Endothelial cell (in vitro differentiated cells): ENCODE measurements at regions not wholly inside any gene's neighbourhood (a gene's known extent, or its start where the extent isn't known, plus 50 kb on each side); places are given as distances from the start of the nearest gene placed in this dataset.

Source experiments
- DNase-seq: peaks from one replicate; pipeline ENCODE4 v3.0.0; 2021; ENCODE audit warnings: low spot score
- H3K27ac Mint-ChIP-seq: one replicate; pipeline ENCODE4 v1.8.0; 2021; ENCODE audit warnings: mixed read lengths, inconsistent platforms; ENCODE audit not compliant: unreplicated experiment
- H3K27me3 Mint-ChIP-seq: one replicate; pipeline ENCODE4 v1.8.0; 2021; ENCODE audit warnings: mild to moderate bottlenecking, moderate library complexity, mixed read lengths, inconsistent platforms; ENCODE audit not compliant: unreplicated experiment
- H3K36me3 Mint-ChIP-seq: one replicate; pipeline ENCODE4 v1.8.0; 2021; ENCODE audit warnings: mild to moderate bottlenecking, low read depth, mixed read lengths, inconsistent platforms; ENCODE audit not compliant: unreplicated experiment
- H3K4me1 Mint-ChIP-seq: one replicate; pipeline ENCODE4 v1.8.0; 2021; ENCODE audit warnings: mild to moderate bottlenecking, mixed read lengths, inconsistent platforms; ENCODE audit not compliant: unreplicated experiment
- H3K4me3 Mint-ChIP-seq: one replicate; pipeline ENCODE4 v1.8.0; 2021; ENCODE audit warnings: mild to moderate bottlenecking, mixed read lengths, inconsistent platforms; ENCODE audit not compliant: unreplicated experiment
- H3K9me3 Mint-ChIP-seq: one replicate; pipeline ENCODE4 v1.8.0; 2021; ENCODE audit warnings: mixed read lengths, inconsistent platforms; ENCODE audit not compliant: unreplicated experiment
- TF ChIP-seq, protein P1 (sequence below): fragments of 200-600 bp; sonication (generic); IDR thresholded peaks from one replicate; pipeline ENCODE4 v1.5.0; 2021; ENCODE audit warnings: antibody characterized with exemption; ENCODE audit not compliant: unreplicated experiment

DNA sequence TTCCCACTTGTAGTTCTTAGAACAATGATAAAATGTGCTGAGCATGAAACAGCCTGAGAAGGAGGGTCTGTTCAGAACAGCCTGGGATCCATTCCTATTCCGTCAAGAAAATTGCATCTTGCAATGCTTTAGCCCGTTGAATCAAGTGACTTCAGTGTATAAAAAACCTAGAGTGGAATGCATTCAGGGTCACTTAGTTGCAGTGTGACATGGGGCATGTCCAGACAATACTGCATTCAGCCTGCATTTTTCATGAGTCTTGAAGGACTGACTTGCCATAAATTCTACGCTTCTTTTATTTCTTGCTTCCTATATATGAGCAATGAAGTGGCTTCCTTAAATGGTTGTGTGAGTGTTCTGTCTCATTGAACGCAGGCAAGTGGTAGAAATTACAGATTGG lies 758.3 kb upstream of the COBL start:
- H3K4me3 Mint-ChIP-seq = no peak overlapping the region
- TF ChIP-seq, protein P1, sequence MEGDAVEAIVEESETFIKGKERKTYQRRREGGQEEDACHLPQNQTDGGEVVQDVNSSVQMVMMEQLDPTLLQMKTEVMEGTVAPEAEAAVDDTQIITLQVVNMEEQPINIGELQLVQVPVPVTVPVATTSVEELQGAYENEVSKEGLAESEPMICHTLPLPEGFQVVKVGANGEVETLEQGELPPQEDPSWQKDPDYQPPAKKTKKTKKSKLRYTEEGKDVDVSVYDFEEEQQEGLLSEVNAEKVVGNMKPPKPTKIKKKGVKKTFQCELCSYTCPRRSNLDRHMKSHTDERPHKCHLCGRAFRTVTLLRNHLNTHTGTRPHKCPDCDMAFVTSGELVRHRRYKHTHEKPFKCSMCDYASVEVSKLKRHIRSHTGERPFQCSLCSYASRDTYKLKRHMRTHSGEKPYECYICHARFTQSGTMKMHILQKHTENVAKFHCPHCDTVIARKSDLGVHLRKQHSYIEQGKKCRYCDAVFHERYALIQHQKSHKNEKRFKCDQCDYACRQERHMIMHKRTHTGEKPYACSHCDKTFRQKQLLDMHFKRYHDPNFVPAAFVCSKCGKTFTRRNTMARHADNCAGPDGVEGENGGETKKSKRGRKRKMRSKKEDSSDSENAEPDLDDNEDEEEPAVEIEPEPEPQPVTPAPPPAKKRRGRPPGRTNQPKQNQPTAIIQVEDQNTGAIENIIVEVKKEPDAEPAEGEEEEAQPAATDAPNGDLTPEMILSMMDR = no peak
- no peak for DNase-seq
- no peaks in the 10 kb centered on the region for H3K36me3 Mint-ChIP-seq
- H3K27ac Mint-ChIP-seq = no peak overlapping the region
- no peaks in the 10 kb centered on the region for H3K9me3 Mint-ChIP-seq
- H3K4me1 Mint-ChIP-seq = no peaks in the 10 kb centered on the region
- no peaks in the 10 kb centered on the region for H3K27me3 Mint-ChIP-seq

DNA sequence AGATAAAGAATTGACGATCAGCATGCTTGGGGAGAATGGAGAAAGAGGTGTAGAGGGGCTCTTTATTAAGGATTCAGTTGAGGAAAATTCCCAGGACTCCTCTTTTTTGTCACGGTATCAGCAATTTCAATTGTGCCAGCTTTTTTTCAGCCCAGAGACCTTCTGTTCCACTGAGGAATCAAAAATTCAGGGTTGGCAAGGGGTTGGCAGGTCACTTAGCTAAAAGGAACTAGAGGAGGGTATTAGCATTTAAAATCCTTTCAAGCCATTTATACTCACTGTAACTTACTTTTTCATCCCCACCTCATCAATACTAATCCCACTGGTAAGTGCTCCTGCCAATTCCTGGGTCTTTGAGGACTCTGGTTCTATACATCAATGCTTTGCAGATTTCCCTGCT lies 757.5 kb upstream of the COBL start:
- Mint-ChIP-seq H3K4me3 (no peak overlapping the region), H3K27ac (no peak overlapping the region), H3K4me1 (no peaks in the 10 kb centered on the region), H3K36me3 (no peaks in the 10 kb centered on the region), H3K9me3 (no peaks in the 10 kb centered on the region), H3K27me3 (no peaks in the 10 kb centered on the region)
- DNase-seq = no peak
- TF ChIP-seq, protein P1 = no peak

DNA sequence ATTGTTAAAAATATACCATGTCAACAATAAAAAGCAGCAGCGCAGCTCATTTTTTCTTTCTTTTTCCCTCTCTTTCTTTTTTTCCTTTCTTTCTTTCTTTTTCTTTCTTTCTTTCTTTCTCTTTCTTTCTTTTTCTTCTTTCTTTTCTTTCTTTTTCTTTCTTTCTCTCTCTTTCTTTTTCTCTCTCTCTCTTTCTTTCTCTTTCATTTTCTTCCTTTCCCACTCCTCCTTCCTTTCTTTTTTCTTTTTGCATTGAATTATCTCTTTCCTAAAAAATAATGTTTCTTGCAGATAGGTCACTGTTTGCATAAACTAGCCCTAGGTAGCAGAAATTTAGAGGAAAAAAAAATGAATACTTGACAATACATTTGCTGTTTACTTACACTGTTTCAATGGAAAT lies 755.1 kb upstream of the COBL start:
- no peaks in the 10 kb centered on the region for H3K9me3 Mint-ChIP-seq
- H3K27ac Mint-ChIP-seq = no peak overlapping the region

DNA sequence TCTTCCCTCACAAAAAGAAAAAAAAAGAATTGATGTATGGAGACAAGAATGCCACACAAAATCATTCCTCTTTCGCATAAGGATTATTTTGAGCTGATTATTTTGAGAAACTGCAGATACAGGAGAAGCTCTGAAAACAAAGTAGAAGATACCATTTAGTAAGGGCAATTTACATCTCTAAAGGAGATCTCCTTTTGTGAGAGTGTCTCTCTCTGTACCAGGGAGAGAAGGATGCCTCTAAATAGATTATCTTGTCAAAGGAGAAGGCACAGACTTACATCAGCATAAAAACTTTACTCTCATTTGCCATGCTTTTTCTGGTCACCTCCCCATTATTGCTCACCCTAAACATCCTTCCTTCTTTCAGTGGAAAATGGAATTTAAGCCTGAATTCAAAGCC lies 747.9 kb upstream of the COBL start:
- Mint-ChIP-seq H3K27ac (no peak overlapping the region), H3K36me3 (no peaks in the 10 kb centered on the region), H3K9me3 (no peaks in the 10 kb centered on the region), H3K4me1 (no peaks in the 10 kb centered on the region), H3K4me3 (no peak overlapping the region), H3K27me3 (no peaks in the 10 kb centered on the region)
- DNase-seq = no peak
- TF ChIP-seq, protein P1 = no peak

More for the DNA sequence above, 755.1 kb upstream of the COBL start:
- TF ChIP-seq, protein P1 = no peak
- H3K4me3 Mint-ChIP-seq = no peak overlapping the region
- no peaks in the 10 kb centered on the region for H3K36me3 Mint-ChIP-seq
- DNase-seq = no peak
- H3K4me1 Mint-ChIP-seq = no peaks in the 10 kb centered on the region
- no peaks in the 10 kb centered on the region for H3K27me3 Mint-ChIP-seq

DNA sequence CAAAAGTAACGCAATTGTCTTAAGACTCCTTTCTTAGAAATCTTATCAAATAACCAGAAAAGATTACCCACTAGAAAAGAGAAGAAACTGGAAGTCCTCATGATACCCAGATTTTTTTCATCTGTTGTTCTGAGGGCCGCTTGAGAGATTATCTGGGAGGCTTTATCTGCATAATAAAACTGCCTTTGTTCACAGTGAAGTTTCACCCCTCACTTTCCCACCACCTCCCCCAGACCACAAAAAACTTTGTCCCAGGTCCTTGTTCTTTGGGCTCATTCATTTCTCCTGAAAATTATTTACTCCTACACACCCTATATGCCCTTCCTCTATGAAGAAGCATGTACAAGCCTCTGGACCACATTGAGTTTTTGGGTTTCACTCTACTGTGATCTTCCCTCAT lies 745.1 kb upstream of the COBL start:
- TF ChIP-seq, protein P1 = no peak
- Mint-ChIP-seq H3K36me3 (no peaks in the 10 kb centered on the region), H3K4me3 (no peak overlapping the region)

More for the DNA sequence above, 745.1 kb upstream of the COBL start:
- H3K4me1 Mint-ChIP-seq = no peaks in the 10 kb centered on the region
- no peak for DNase-seq
- H3K27me3 Mint-ChIP-seq = peaks cover 2% of the 10 kb centered on the region
- H3K27ac Mint-ChIP-seq = no peak overlapping the region
- no peaks in the 10 kb centered on the region for H3K9me3 Mint-ChIP-seq
